ENCODE measurements at regions not wholly inside any gene's neighbourhood (a gene's known extent, or its start where the extent isn't known, plus 50 kb on each side); places are given as distances from the start of the nearest gene placed in this dataset.
"Not testable (repeated sequence)": the region's sequence is repeated elsewhere in the genome, so short reads cannot be mapped to it uniquely, and the experiment has no call there.

GRCh38 chr7:125084196-125084595, 154.6 kb upstream of the POT1 start:
- no peak for TF ChIP-seq CTCF (IDR thresholded peaks at IDR 0.05)
- no peak for DNase-seq (ENCODE audit: low spot score in 2 of 2)
- Histone ChIP-seq H3K4me3 (no peak overlapping the region), H3K27me3 (no peaks in the 10 kb centered on the region), H3K36me3 (no peaks in the 10 kb centered on the region), H3K27ac (no peak overlapping the region), H3K4me1 (no peaks in the 10 kb centered on the region), H3K9me3 (no peaks in the 10 kb centered on the region)
- intact Hi-C loops (cut with DNase I) = no loop called here

GRCh38 chr7:125074141-125074540, 144.5 kb upstream of the POT1 start:
- Histone ChIP-seq H3K27ac (no peak overlapping the region), H3K36me3 (no peaks in the 10 kb centered on the region), H3K27me3 (no peaks in the 10 kb centered on the region), H3K4me3 (no peak overlapping the region), H3K4me1 (no peaks in the 10 kb centered on the region), H3K9me3 (no peaks in the 10 kb centered on the region)
- intact Hi-C loops (cut with DNase I) = no loop called here
- no peak for TF ChIP-seq CTCF (IDR thresholded peaks at IDR 0.05)
- no peak for DNase-seq (ENCODE audit: low spot score in 2 of 2)

- Histone ChIP-seq H3K9me3 (no peaks in the 10 kb centered on the region), H3K27ac (no peak overlapping the region), H3K27me3 (no peaks in the 10 kb centered on the region), H3K4me3 (no peak overlapping the region), H3K36me3 (no peaks in the 10 kb centered on the region), H3K4me1 (no peaks in the 10 kb centered on the region)
- TF ChIP-seq CTCF (IDR thresholded peaks at IDR 0.05) = no peak
- intact Hi-C loops (cut with DNase I) = no loop called here
- DNase-seq (ENCODE audit: low spot score in 2 of 2) = no peak
These were observed 135.9 kb upstream of the POT1 start for GRCh38 chr7:125065546-125065945.

- intact Hi-C loops (cut with DNase I) = no loop called here
These were observed 135.4 kb upstream of the POT1 start for GRCh38 chr7:125065001-125065400.

GRCh38 chr7:125061776-125062397, 132.3 kb upstream of the POT1 start:
- H3K36me3 ChIP-seq = no peaks in the 10 kb centered on the region
- intact Hi-C loops (cut with DNase I) = no loop called here
- H3K4me1 ChIP-seq = no peaks in the 10 kb centered on the region
- no peaks in the 10 kb centered on the region for H3K27me3 ChIP-seq
- DNase-seq (ENCODE audit: low spot score in 2 of 2) = no peak
- TF ChIP-seq CTCF (IDR thresholded peaks at IDR 0.05) = no peak
- no peak overlapping the region for H3K4me3 ChIP-seq
- no peaks in the 10 kb centered on the region for H3K9me3 ChIP-seq
- peak overlapping the region; percentile 30 to 39 for H3K27ac ChIP-seq

More at GRCh38 chr7:125065001-125065400, 135.4 kb upstream of the POT1 start:
- H3K9me3 ChIP-seq = no peaks in the 10 kb centered on the region
- H3K4me1 ChIP-seq = no peaks in the 10 kb centered on the region
- no peaks in the 10 kb centered on the region for H3K27me3 ChIP-seq
- no peak for TF ChIP-seq CTCF (IDR thresholded peaks at IDR 0.05)
- no peak overlapping the region for H3K4me3 ChIP-seq
- no peak for DNase-seq (ENCODE audit: low spot score in 2 of 2)
- H3K36me3 ChIP-seq = no peaks in the 10 kb centered on the region
- no peak overlapping the region for H3K27ac ChIP-seq

- H3K27me3 ChIP-seq; H3K9me3 ChIP-seq; H3K4me3 ChIP-seq; DNase-seq (ENCODE audit: low spot score in 2 of 2); H3K36me3 ChIP-seq; intact Hi-C loops (cut with DNase I); H3K4me1 ChIP-seq: not testable (repeated sequence)
- peak overlapping the region in 1 of 2 donors; percentile 30 for H3K27ac ChIP-seq
These were observed 131.6 kb upstream of the POT1 start for GRCh38 chr7:125061083-125061745.
